Prostate gland (tissue), 2 donors: ENCODE measurements at regions not wholly inside any gene's neighbourhood (a gene's known extent, or its start where the extent isn't known, plus 50 kb on each side); places are given as distances from the start of the nearest gene placed in this dataset.

ENCODE experiments used
- DNase-seq: peaks from one replicate; pipeline ENCODE4 v3.0.0-alpha.2; 2019; ENCODE audit warnings: low spot score
- H3K27ac ChIP-seq, 2 donors: fragments of 200-600 bp; sonication (generic); 2 replicates each; pipeline ENCODE4 v1.5.1; 2017 to 2019
- H3K27me3 ChIP-seq: fragments of 200-600 bp; sonication (generic); replicated peaks from 2 replicates; pipeline ENCODE4 v1.5.1; 2019; ENCODE audit not compliant: insufficient read depth
- H3K36me3 ChIP-seq, 2 donors: fragments of 200-600 bp; sonication (generic); 1 replicate in 1 of 2; 2 replicates in 1 of 2; pipeline versions ENCODE4 v1.5.1 to v1.8.1; 2017 to 2019
- H3K4me1 ChIP-seq: fragments of 200-600 bp; sonication (generic); replicated peaks from 2 replicates; pipeline ENCODE4 v1.5.1; 2019
- H3K4me3 ChIP-seq, 2 donors: fragments of 200-600 bp; sonication (generic); 2 replicates each; pipeline ENCODE4 v1.5.1; 2017 to 2019
- H3K9me3 ChIP-seq: fragments of 200-600 bp; sonication (generic); 2 replicates; pipeline ENCODE4 v1.5.1; 2017
- CTCF ChIP-seq, 4 experiments: fragments of 200-600 bp in 2 of 4; fragments of 450-650 bp in 2 of 4; sonication (generic) in 2 of 4; IDR thresholded peaks; 1 replicate in 3 of 4; 2 replicates in 1 of 4; pipeline ENCODE4 v1.5.1; 2016 to 2019; ENCODE audit warnings: antibody characterized with exemption in 4 of 4, mild to moderate bottlenecking in 2 of 4, moderate library complexity in 2 of 4
- POLR2A ChIP-seq: fragments of 450-650 bp; IDR thresholded peaks from one replicate; pipeline ENCODE4 v1.6.1; 2016; ENCODE audit warnings: antibody characterized with exemption, mild to moderate bottlenecking
- POLR2AphosphoS5 ChIP-seq: sonication (generic); formaldehyde crosslinking; IDR thresholded peaks from one replicate; pipeline ENCODE4 v1.6.1; 2017; ENCODE audit warnings: antibody characterized with exemption
- WGBS: methylation state at CpG from one replicate; pipeline ENCODE4 v1.1.5; 2018; 5-methylcytosine and 5-hydroxymethylcytosine counted together
- intact Hi-C: fragments of 100-400 bp; cut with DNase I; formaldehyde crosslinking; loops from one replicate; pipeline ENCODE4 v1.14.2; 2022

DNA sequence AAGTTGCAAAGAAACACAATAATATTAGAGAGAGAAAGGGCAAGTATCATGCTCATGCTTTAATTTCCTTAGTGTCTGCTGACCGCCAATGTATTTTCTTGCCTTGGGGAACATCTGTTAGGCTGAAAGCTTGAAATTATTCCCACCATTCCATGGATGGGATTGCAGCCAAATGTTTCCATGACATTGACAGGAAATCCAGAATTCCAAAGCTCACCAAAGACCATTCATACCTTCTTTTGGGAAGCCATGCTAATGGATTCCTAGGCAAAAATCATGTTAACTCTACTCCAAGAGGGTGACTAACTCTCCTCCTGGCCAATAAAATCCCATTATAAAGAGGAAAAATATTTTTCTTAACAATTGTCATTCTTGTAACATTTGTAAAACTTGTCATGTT is 661.4 kb upstream of the FAT3 start:
- DNase-seq: no peak
- H3K9me3 ChIP-seq: no peaks in the 10 kb centered on the region
- H3K27ac ChIP-seq: no peak overlapping the region
- no peaks in the 10 kb centered on the region for H3K4me1 ChIP-seq
- 88% methylated on average over 1 of the region's 1 CpG for WGBS
- H3K27me3 ChIP-seq: no peaks in the 10 kb centered on the region
- H3K36me3 ChIP-seq: no peaks in the 10 kb centered on the region
- TF ChIP-seq POLR2AphosphoS5 (no peak), POLR2A (no peak), CTCF (IDR thresholded peaks at IDR 0.05) (no peak)
- intact Hi-C loops: no loop called here
- no peak overlapping the region for H3K4me3 ChIP-seq

- no peak for TF ChIP-seq CTCF (IDR thresholded peaks at IDR 0.05)
- TF ChIP-seq POLR2AphosphoS5: no peak
- no peak for TF ChIP-seq POLR2A
- intact Hi-C loops: no loop called here
- WGBS: 90% methylated on average over 2 of the region's 2 CpGs
These were observed 664.2 kb upstream of the FAT3 start for GRCh38 chr11:91560434-91560833.

DNA sequence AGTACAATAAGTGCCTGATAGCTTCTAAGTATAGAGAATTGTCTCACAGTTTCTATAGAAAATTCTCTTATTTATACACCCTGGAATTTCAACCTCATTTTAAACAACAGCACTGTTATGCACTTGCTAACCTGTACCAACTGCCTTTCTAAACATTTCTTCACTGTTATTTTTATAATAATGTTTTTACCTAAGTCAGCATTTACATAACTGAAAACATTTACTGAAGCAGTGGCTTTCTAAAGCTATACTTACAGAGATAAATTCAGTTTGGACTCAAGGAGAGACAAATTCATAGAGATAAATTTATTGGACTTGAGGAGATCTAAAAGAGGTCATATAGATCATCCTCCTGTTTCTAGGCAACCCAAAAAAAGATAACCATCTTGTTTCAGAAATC is 686.6 kb upstream of the FAT3 start:
- TF ChIP-seq POLR2A (no peak), CTCF (IDR thresholded peaks at IDR 0.05) (no peak), POLR2AphosphoS5 (no peak)
- intact Hi-C loops: no loop called here
- Histone ChIP-seq H3K9me3 (no peaks in the 10 kb centered on the region), H3K27me3 (no peaks in the 10 kb centered on the region), H3K4me3 (no peak overlapping the region), H3K36me3 (no peaks in the 10 kb centered on the region), H3K27ac (no peak overlapping the region), H3K4me1 (no peaks in the 10 kb centered on the region)
- no peak for DNase-seq

More at GRCh38 chr11:91560434-91560833, 664.2 kb upstream of the FAT3 start:
- Histone ChIP-seq H3K4me1 (no peaks in the 10 kb centered on the region), H3K36me3 (no peaks in the 10 kb centered on the region), H3K9me3 (no peaks in the 10 kb centered on the region), H3K27ac (no peak overlapping the region), H3K27me3 (no peaks in the 10 kb centered on the region), H3K4me3 (no peak overlapping the region)
- DNase-seq: no peak

GRCh38 chr11:91536366-91536765 is 688.3 kb upstream of the FAT3 start:
- Histone ChIP-seq H3K9me3 (no peaks in the 10 kb centered on the region), H3K27ac (no peak overlapping the region), H3K4me3 (no peak overlapping the region), H3K36me3 (no peaks in the 10 kb centered on the region), H3K4me1 (no peaks in the 10 kb centered on the region), H3K27me3 (no peaks in the 10 kb centered on the region)
- no peak for DNase-seq
- TF ChIP-seq POLR2AphosphoS5: no peak
- no peak for TF ChIP-seq POLR2A
- no peak for TF ChIP-seq CTCF (IDR thresholded peaks at IDR 0.05)
- WGBS: 90% methylated on average over 1 of the region's 1 CpG
- intact Hi-C loops: no loop called here

DNA sequence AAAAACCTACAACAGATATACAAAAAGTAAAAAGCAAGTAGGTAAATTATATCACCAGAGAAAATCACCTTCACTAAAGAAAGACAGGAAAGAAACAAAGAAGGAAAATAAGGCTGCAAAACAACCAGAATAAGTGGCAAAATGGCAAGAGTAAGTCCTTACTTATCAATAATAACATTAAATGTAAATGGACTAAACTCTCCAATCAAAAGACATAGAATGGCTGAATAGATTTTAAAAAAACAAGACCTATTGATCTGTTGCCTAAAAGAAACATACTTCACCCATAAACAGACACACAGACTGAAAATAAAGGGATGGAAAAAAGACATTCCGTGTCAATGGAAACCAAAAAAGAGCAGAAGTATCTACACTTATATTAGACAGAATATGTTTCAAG is 695.7 kb upstream of the FAT3 start:
- Histone ChIP-seq H3K27ac (no peak overlapping the region), H3K27me3 (no peaks in the 10 kb centered on the region), H3K4me1 (no peaks in the 10 kb centered on the region), H3K36me3 (no peaks in the 10 kb centered on the region), H3K9me3 (no peaks in the 10 kb centered on the region), H3K4me3 (no peak overlapping the region)
- DNase-seq: no peak
- intact Hi-C loops: no loop called here
- WGBS: 100% methylated on average over 1 of the region's 1 CpG
- TF ChIP-seq CTCF (IDR thresholded peaks at IDR 0.05) (no peak), POLR2AphosphoS5 (no peak), POLR2A (no peak)
